Upper lobe of right lung (tissue), 1 donor: ENCODE measurements at regions not wholly inside any gene's neighbourhood (a gene's known extent, or its start where the extent isn't known, plus 50 kb on each side); places are given as distances from the start of the nearest gene placed in this dataset.

Experiments used
- ATAC-seq: fragments of 200-7000 bp; cut with Tn5 transposase; one replicate; pipeline ENCODE4 v1.9.1; 2020; ENCODE audit warnings: mild to moderate bottlenecking, moderate library complexity
- DNase-seq: peaks from one replicate; pipeline ENCODE4 v3.0.0-alpha.2; 2020
- H3K27ac ChIP-seq: fragments of 200-600 bp; one replicate; pipeline ENCODE4 v1.8.0; 2022
- H3K27me3 ChIP-seq: fragments of 200-600 bp; one replicate; pipeline ENCODE4 v1.8.0; 2022; ENCODE audit warnings: mild to moderate bottlenecking
- H3K36me3 ChIP-seq: fragments of 200-600 bp; one replicate; pipeline ENCODE4 v1.8.0; 2022
- H3K4me1 ChIP-seq: fragments of 200-600 bp; one replicate; pipeline ENCODE4 v1.8.0; 2022
- H3K4me3 ChIP-seq: fragments of 200-600 bp; one replicate; pipeline ENCODE4 v1.8.0; 2022; ENCODE audit warnings: mild to moderate bottlenecking
- H3K9me3 ChIP-seq: fragments of 200-600 bp; one replicate; pipeline ENCODE4 v1.8.0; 2022
- intact Hi-C: fragments of 100-400 bp; cut with DNase I; formaldehyde crosslinking; loops from one replicate; pipeline ENCODE4 v1.11.0; 2022
- TF ChIP-seq, protein P1 (sequence below): fragments of 200-600 bp; IDR thresholded peaks from one replicate; pipeline ENCODE4 v1.8.0; 2022; ENCODE audit warnings: antibody characterized with exemption
- donor health status: DM: no; HTN: yes; CAD: no; lungs with severe emphysema.

DNA sequence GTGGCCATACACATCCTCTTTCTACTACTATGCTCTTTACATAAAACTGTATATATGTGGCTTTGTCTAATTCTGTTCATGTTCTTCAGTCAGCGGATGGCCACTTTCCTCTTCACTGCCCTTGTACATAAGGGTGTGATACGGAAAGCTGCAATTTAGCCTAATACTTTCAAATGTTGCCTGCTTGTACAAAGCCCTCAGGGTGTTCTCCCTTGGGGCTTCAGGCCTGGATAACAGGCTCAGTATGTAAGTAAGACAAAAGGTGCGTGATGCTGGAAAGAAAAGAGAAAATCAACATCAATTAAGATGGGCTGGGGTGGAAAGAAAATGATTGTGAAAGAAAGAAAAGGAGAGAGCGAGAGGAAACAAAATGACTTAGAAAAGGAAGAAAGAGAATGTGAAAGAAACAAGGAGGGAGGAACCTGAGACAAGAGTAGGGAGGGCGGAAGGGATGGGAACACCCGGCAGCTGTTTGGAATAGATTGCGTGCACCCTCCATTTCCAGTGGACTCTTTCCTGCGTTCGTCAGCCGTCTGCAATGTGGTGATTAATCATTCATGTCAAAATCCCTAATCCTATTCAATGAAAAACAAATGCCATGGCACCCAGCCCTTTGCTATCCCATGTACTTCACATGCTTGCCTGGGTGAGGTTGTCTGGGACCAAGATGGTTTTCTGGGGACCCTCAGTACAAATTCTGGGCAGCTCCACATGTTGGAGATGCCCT is 553.6 kb downstream of the NUF2 start:
- H3K27ac ChIP-seq = no peak overlapping the region
- TF ChIP-seq, protein P1, sequence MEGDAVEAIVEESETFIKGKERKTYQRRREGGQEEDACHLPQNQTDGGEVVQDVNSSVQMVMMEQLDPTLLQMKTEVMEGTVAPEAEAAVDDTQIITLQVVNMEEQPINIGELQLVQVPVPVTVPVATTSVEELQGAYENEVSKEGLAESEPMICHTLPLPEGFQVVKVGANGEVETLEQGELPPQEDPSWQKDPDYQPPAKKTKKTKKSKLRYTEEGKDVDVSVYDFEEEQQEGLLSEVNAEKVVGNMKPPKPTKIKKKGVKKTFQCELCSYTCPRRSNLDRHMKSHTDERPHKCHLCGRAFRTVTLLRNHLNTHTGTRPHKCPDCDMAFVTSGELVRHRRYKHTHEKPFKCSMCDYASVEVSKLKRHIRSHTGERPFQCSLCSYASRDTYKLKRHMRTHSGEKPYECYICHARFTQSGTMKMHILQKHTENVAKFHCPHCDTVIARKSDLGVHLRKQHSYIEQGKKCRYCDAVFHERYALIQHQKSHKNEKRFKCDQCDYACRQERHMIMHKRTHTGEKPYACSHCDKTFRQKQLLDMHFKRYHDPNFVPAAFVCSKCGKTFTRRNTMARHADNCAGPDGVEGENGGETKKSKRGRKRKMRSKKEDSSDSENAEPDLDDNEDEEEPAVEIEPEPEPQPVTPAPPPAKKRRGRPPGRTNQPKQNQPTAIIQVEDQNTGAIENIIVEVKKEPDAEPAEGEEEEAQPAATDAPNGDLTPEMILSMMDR = no peak
- no peaks in the 10 kb centered on the region for H3K4me1 ChIP-seq
- intact Hi-C loops = no loop called here
- no peaks in the 10 kb centered on the region for H3K27me3 ChIP-seq
- H3K36me3 ChIP-seq = no peaks in the 10 kb centered on the region
- no peaks in the 10 kb centered on the region for H3K9me3 ChIP-seq
- ATAC-seq (no peak), DNase-seq (no peak)
- H3K4me3 ChIP-seq = no peak overlapping the region

DNA sequence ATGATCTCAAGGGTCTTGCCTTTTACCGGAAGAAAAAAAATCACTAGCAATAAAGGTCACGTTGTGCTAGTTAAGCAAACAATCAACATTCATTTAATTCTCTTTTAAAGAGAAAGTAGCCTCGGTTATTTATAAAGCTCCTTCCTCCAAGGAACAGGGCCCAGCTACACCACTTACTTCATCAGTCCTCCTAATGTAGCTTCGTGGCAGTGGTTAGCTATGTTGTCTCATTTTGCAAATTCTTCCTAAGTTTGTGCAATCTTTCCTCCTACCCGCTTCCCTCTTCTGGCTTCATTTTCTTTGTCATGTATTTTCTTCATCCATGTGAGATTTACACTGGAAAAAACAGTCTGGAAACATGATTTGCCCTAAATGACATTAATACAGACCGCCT is 554.2 kb downstream of the NUF2 start:
- Histone ChIP-seq H3K9me3 (no peaks in the 10 kb centered on the region), H3K36me3 (no peaks in the 10 kb centered on the region), H3K27ac (no peak overlapping the region), H3K4me3 (no peak overlapping the region), H3K4me1 (no peaks in the 10 kb centered on the region), H3K27me3 (no peaks in the 10 kb centered on the region)
- intact Hi-C loops = no loop called here
- ATAC-seq = no peak
- DNase-seq = no peak
- TF ChIP-seq, protein P1 = no peak

DNA sequence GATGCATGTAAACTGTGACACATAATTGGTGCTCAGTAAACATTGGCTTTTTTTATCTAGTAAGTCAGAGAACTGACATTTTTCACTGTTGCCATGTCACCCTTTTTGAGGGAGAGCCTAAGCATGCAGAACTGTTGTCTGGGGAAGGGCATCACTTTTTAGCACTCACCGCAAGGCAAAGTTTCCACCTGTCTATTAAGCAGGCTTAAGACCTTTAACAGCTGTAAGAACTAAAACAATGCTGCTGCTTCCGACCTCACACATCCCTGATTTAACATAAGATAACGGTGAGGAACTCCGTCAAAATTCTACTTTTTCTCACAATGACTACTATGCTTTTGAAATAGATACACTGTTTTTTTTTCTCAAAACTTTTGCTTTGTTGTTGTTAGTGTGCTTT is 554.8 kb downstream of the NUF2 start:
- no peaks in the 10 kb centered on the region for H3K27me3 ChIP-seq
- intact Hi-C loops = no loop called here
- ATAC-seq (no peak), DNase-seq (no peak)
- H3K36me3 ChIP-seq = no peaks in the 10 kb centered on the region
- TF ChIP-seq, protein P1 = no peak
- no peak overlapping the region for H3K27ac ChIP-seq
- H3K4me3 ChIP-seq = no peak overlapping the region
- no peaks in the 10 kb centered on the region for H3K4me1 ChIP-seq
- H3K9me3 ChIP-seq = no peaks in the 10 kb centered on the region

DNA sequence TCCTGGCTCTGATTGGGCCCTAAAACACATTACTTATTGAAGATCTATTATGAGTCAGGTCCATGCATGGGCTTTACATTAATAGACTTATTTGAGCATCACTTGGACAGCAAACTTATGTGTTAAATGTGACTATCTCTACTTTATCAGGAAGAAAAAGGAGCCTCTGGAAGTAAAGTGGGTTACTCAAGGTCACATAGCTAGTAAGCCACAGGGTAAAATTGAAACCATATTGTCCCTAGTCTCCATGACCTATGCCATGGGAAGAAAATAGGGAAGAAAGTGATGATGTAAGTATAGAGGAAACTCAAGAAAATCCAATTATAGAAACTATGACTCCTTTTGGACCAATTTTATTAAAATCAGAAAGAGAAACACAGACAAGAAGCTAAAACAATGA is 555.3 kb downstream of the NUF2 start:
- Histone ChIP-seq H3K4me3 (no peak overlapping the region), H3K36me3 (no peaks in the 10 kb centered on the region)
- no peak for DNase-seq

DNA sequence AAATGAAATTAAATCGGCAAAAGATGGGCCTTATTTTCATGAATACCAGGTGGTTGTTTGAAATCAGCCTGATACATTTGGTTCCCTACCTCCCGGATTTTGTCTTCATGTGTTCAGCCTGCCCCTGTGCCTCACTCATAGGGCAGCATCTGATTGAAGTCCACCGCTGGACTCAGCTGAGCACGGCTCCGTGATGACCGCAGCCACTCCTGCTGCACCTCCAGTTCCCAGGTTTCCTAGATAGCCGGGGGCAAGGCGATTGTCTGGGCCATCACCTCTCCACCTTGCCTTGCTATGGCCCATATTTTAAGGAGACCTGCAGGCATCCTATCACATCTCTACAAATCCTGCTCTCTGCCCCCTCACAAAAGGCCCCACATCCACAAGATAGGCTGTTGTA is 563.8 kb downstream of the NUF2 start:
- TF ChIP-seq, protein P1 = no peak

More for the DNA sequence above, 555.3 kb downstream of the NUF2 start:
- no peak for ATAC-seq
- no peaks in the 10 kb centered on the region for H3K27me3 ChIP-seq
- no peaks in the 10 kb centered on the region for H3K9me3 ChIP-seq
- no peak overlapping the region for H3K27ac ChIP-seq
- intact Hi-C loops = no loop called here
- no peaks in the 10 kb centered on the region for H3K4me1 ChIP-seq
- TF ChIP-seq, protein P1 = no peak

DNA sequence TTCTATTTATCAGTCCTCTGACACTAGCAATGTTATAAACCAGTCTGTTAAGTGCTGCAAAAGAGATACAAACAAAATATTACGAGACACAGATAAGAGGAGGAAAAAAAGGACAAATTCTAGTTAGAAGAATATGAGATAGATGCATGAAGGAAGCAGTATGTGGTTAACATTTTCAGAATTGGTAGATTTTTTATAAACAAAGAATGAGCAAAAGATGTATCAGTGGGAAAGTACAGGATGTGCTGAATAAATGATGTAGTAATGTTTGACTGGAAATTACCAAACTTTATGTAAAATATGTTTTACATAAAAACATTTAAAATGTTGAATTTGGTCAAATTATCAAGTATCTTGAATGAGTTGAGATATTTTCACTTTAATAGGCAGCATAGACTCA is 574.2 kb downstream of the NUF2 start:
- intact Hi-C loops = no loop called here

More for the DNA sequence above, 563.8 kb downstream of the NUF2 start:
- H3K36me3 ChIP-seq = no peaks in the 10 kb centered on the region
- intact Hi-C loops = no loop called here
- no peak overlapping the region for H3K4me3 ChIP-seq
- H3K9me3 ChIP-seq = no peaks in the 10 kb centered on the region
- H3K4me1 ChIP-seq = no peaks in the 10 kb centered on the region
- ATAC-seq (peak; percentile 33), DNase-seq (no peak)
- no peaks in the 10 kb centered on the region for H3K27me3 ChIP-seq
- H3K27ac ChIP-seq = no peak overlapping the region

More for the DNA sequence above, 574.2 kb downstream of the NUF2 start:
- H3K27ac ChIP-seq = no peak overlapping the region
- no peak for ATAC-seq
- TF ChIP-seq, protein P1 = no peak
- DNase-seq = no peak
- H3K4me1 ChIP-seq = no peaks in the 10 kb centered on the region
- no peaks in the 10 kb centered on the region for H3K27me3 ChIP-seq
- no peaks in the 10 kb centered on the region for H3K36me3 ChIP-seq
- H3K4me3 ChIP-seq = no peak overlapping the region
- no peaks in the 10 kb centered on the region for H3K9me3 ChIP-seq
